GM10266 (cell line): ENCODE measurements at regions not wholly inside any gene's neighbourhood (a gene's known extent, or its start where the extent isn't known, plus 50 kb on each side); places are given as distances from the start of the nearest gene placed in this dataset.

Source experiments
- DNase-seq: peaks from one replicate; pipeline ENCODE4 v3.0.0; 2012; ENCODE audit errors: extremely low spot score
- CTCF ChIP-seq: IDR thresholded peaks from 2 replicates; pipeline ENCODE4 v1.5.1; 2012; ENCODE audit warnings: mild to moderate bottlenecking, low read depth; ENCODE audit not compliant: control insufficient read depth, insufficient read depth; ENCODE audit errors: missing control alignments

GRCh38 chr18:39672171-39672570, 2106.6 kb upstream of the CELF4 start:
- TF ChIP-seq CTCF = no peak
- no peak for DNase-seq

- no peak for TF ChIP-seq CTCF
- no peak for DNase-seq
Observed at GRCh38 chr18:39667905-39668304, 2102.3 kb upstream of the CELF4 start.

- no peak for TF ChIP-seq CTCF
Observed at GRCh38 chr18:39666541-39666940, 2100.9 kb upstream of the CELF4 start.

GRCh38 chr18:39661856-39662366, 2096.3 kb upstream of the CELF4 start:
- no peak for DNase-seq

More at GRCh38 chr18:39666541-39666940, 2100.9 kb upstream of the CELF4 start:
- no peak for DNase-seq

GRCh38 chr18:39660141-39660540, 2094.5 kb upstream of the CELF4 start:
- no peak for TF ChIP-seq CTCF
- no peak for DNase-seq

More at GRCh38 chr18:39661856-39662366, 2096.3 kb upstream of the CELF4 start:
- no peak for TF ChIP-seq CTCF

- TF ChIP-seq CTCF = no peak
- no peak for DNase-seq
Observed at GRCh38 chr18:39655341-39655740, 2089.7 kb upstream of the CELF4 start.

GRCh38 chr18:39653221-39653620, 2087.6 kb upstream of the CELF4 start:
- TF ChIP-seq CTCF = no peak

More at GRCh38 chr18:39653221-39653620, 2087.6 kb upstream of the CELF4 start:
- no peak for DNase-seq
